ENCODE measurements at regions not wholly inside any gene's neighbourhood (a gene's known extent, or its start where the extent isn't known, plus 50 kb on each side); places are given as distances from the start of the nearest gene placed in this dataset.

GRCh38 chr1:106226550-106226949 is 829.9 kb upstream of the PRMT6 start:
- FAIRE-seq (no peak), DNase-seq (no peak)
- Histone ChIP-seq H3K27ac (ENCODE audit: low read depth in 1 of 3, low read length in 2 of 3) (no peak overlapping the region), H3K27me3 (ENCODE audit: control insufficient read depth in 3 of 3, insufficient read depth in 3 of 3, low read length in 3 of 3) (no peaks in the 10 kb centered on the region), H3K9me3 (ENCODE audit: control insufficient read depth in 2 of 2, insufficient read depth in 1 of 2, low read depth in 1 of 2, low read length in 1 of 2) (no peaks in the 10 kb centered on the region), H3K4me1 (ENCODE audit: control insufficient read depth in 3 of 3, insufficient read depth in 2 of 3, low read depth in 1 of 3, low read length in 2 of 3) (no peaks in the 10 kb centered on the region), H3K4me3 (ENCODE audit: low read depth in 1 of 3, low read length in 3 of 3) (no peak overlapping the region), H3K36me3 (ENCODE audit: control insufficient read depth in 3 of 3, insufficient read depth in 2 of 3, low read depth in 1 of 3, low read length in 3 of 3) (no peaks in the 10 kb centered on the region)
- 42 to 58% (median 55%) methylated on average over 1 of the region's 1 CpG for WGBS, 3 donors

GRCh38 chr1:106232128-106232527 is 824.3 kb upstream of the PRMT6 start:
- H3K27ac ChIP-seq (ENCODE audit: low read depth in 1 of 3, low read length in 2 of 3) = no peak overlapping the region
- FAIRE-seq (no peak), DNase-seq (no peak)
- WGBS, 3 donors = 82 to 93% (median 87%) methylated on average over 1 of the region's 1 CpG
- no peaks in the 10 kb centered on the region for H3K4me1 ChIP-seq (ENCODE audit: control insufficient read depth in 3 of 3, insufficient read depth in 2 of 3, low read depth in 1 of 3, low read length in 2 of 3)
- H3K9me3 ChIP-seq (ENCODE audit: control insufficient read depth in 2 of 2, insufficient read depth in 1 of 2, low read depth in 1 of 2, low read length in 1 of 2) = no peaks in the 10 kb centered on the region
- no peaks in the 10 kb centered on the region for H3K36me3 ChIP-seq (ENCODE audit: control insufficient read depth in 3 of 3, insufficient read depth in 2 of 3, low read depth in 1 of 3, low read length in 3 of 3)
- no peak overlapping the region for H3K4me3 ChIP-seq (ENCODE audit: low read depth in 1 of 3, low read length in 3 of 3)
- no peaks in the 10 kb centered on the region for H3K27me3 ChIP-seq (ENCODE audit: control insufficient read depth in 3 of 3, insufficient read depth in 3 of 3, low read length in 3 of 3)

GRCh38 chr1:106233511-106233910 is 823.0 kb upstream of the PRMT6 start:
- FAIRE-seq (no peak), DNase-seq (no peak)
- Histone ChIP-seq H3K4me3 (ENCODE audit: low read depth in 1 of 3, low read length in 3 of 3) (no peak overlapping the region), H3K9me3 (ENCODE audit: control insufficient read depth in 2 of 2, insufficient read depth in 1 of 2, low read depth in 1 of 2, low read length in 1 of 2) (no peaks in the 10 kb centered on the region), H3K27ac (ENCODE audit: low read depth in 1 of 3, low read length in 2 of 3) (no peak overlapping the region), H3K4me1 (ENCODE audit: control insufficient read depth in 3 of 3, insufficient read depth in 2 of 3, low read depth in 1 of 3, low read length in 2 of 3) (no peaks in the 10 kb centered on the region), H3K27me3 (ENCODE audit: control insufficient read depth in 3 of 3, insufficient read depth in 3 of 3, low read length in 3 of 3) (no peaks in the 10 kb centered on the region), H3K36me3 (ENCODE audit: control insufficient read depth in 3 of 3, insufficient read depth in 2 of 3, low read depth in 1 of 3, low read length in 3 of 3) (no peaks in the 10 kb centered on the region)
- 66 to 69% (median 67%) methylated on average over 2 of the region's 2 CpGs for WGBS, 3 donors

GRCh38 chr1:106249365-106249764 is 807.1 kb upstream of the PRMT6 start:
- Histone ChIP-seq H3K4me3 (ENCODE audit: low read depth in 1 of 3, low read length in 3 of 3) (no peak overlapping the region), H3K36me3 (ENCODE audit: control insufficient read depth in 3 of 3, insufficient read depth in 2 of 3, low read depth in 1 of 3, low read length in 3 of 3) (no peaks in the 10 kb centered on the region), H3K4me1 (ENCODE audit: control insufficient read depth in 3 of 3, insufficient read depth in 2 of 3, low read depth in 1 of 3, low read length in 2 of 3) (no peaks in the 10 kb centered on the region), H3K27me3 (ENCODE audit: control insufficient read depth in 3 of 3, insufficient read depth in 3 of 3, low read length in 3 of 3) (no peaks in the 10 kb centered on the region), H3K9me3 (ENCODE audit: control insufficient read depth in 2 of 2, insufficient read depth in 1 of 2, low read depth in 1 of 2, low read length in 1 of 2) (no peaks in the 10 kb centered on the region), H3K27ac (ENCODE audit: low read depth in 1 of 3, low read length in 2 of 3) (no peak overlapping the region)
- FAIRE-seq = no peak
- no peak for DNase-seq

- no peak for DNase-seq
- H3K27me3 ChIP-seq (ENCODE audit: control insufficient read depth in 3 of 3, insufficient read depth in 3 of 3, low read length in 3 of 3) = no peaks in the 10 kb centered on the region
- H3K9me3 ChIP-seq (ENCODE audit: control insufficient read depth in 2 of 2, insufficient read depth in 1 of 2, low read depth in 1 of 2, low read length in 1 of 2) = no peaks in the 10 kb centered on the region
- H3K27ac ChIP-seq (ENCODE audit: low read depth in 1 of 3, low read length in 2 of 3) = no peak overlapping the region
- no peak for FAIRE-seq
- H3K4me3 ChIP-seq (ENCODE audit: low read depth in 1 of 3, low read length in 3 of 3) = no peak overlapping the region
- H3K36me3 ChIP-seq (ENCODE audit: control insufficient read depth in 3 of 3, insufficient read depth in 2 of 3, low read depth in 1 of 3, low read length in 3 of 3) = no peaks in the 10 kb centered on the region
- H3K4me1 ChIP-seq (ENCODE audit: control insufficient read depth in 3 of 3, insufficient read depth in 2 of 3, low read depth in 1 of 3, low read length in 2 of 3) = no peaks in the 10 kb centered on the region
- WGBS, 3 donors = 69 to 71% (median 71%) methylated on average over 5 of the region's 5 CpGs
Measured at GRCh38 chr1:106249810-106250209, 806.7 kb upstream of the PRMT6 start.

- DNase-seq (no peak), FAIRE-seq (no peak)
- no peaks in the 10 kb centered on the region for H3K4me1 ChIP-seq (ENCODE audit: control insufficient read depth in 3 of 3, insufficient read depth in 2 of 3, low read depth in 1 of 3, low read length in 2 of 3)
- no peaks in the 10 kb centered on the region for H3K36me3 ChIP-seq (ENCODE audit: control insufficient read depth in 3 of 3, insufficient read depth in 2 of 3, low read depth in 1 of 3, low read length in 3 of 3)
- no peaks in the 10 kb centered on the region for H3K9me3 ChIP-seq (ENCODE audit: control insufficient read depth in 2 of 2, insufficient read depth in 1 of 2, low read depth in 1 of 2, low read length in 1 of 2)
- H3K27ac ChIP-seq (ENCODE audit: low read depth in 1 of 3, low read length in 2 of 3) = no peak overlapping the region
- no peak overlapping the region for H3K4me3 ChIP-seq (ENCODE audit: low read depth in 1 of 3, low read length in 3 of 3)
- H3K27me3 ChIP-seq (ENCODE audit: control insufficient read depth in 3 of 3, insufficient read depth in 3 of 3, low read length in 3 of 3) = no peaks in the 10 kb centered on the region
- 69 to 94% (median 83%) methylated on average over 1 of the region's 1 CpG for WGBS, 3 donors
Measured at GRCh38 chr1:106254748-106255147, 801.7 kb upstream of the PRMT6 start.

GRCh38 chr1:106266786-106267185 is 789.7 kb upstream of the PRMT6 start:
- FAIRE-seq (no peak), DNase-seq (no peak)
- no peak overlapping the region for H3K27ac ChIP-seq (ENCODE audit: low read depth in 1 of 3, low read length in 2 of 3)
- H3K27me3 ChIP-seq (ENCODE audit: control insufficient read depth in 3 of 3, insufficient read depth in 3 of 3, low read length in 3 of 3) = no peaks in the 10 kb centered on the region
- H3K9me3 ChIP-seq (ENCODE audit: control insufficient read depth in 2 of 2, insufficient read depth in 1 of 2, low read depth in 1 of 2, low read length in 1 of 2) = peaks cover 0 to 3% of the 10 kb centered on the region in 2 donors
- H3K36me3 ChIP-seq (ENCODE audit: control insufficient read depth in 3 of 3, insufficient read depth in 2 of 3, low read depth in 1 of 3, low read length in 3 of 3) = no peaks in the 10 kb centered on the region
- H3K4me3 ChIP-seq (ENCODE audit: low read depth in 1 of 3, low read length in 3 of 3) = no peak overlapping the region
- no peaks in the 10 kb centered on the region for H3K4me1 ChIP-seq (ENCODE audit: control insufficient read depth in 3 of 3, insufficient read depth in 2 of 3, low read depth in 1 of 3, low read length in 2 of 3)
- 53 to 56% (median 53%) methylated on average over 3 of the region's 3 CpGs for WGBS, 3 donors

- 19 to 24% (median 22%) methylated on average over 5 of the region's 5 CpGs for WGBS, 3 donors
- FAIRE-seq (no peak), DNase-seq (no peak)
- Histone ChIP-seq H3K36me3 (ENCODE audit: control insufficient read depth in 3 of 3, insufficient read depth in 2 of 3, low read depth in 1 of 3, low read length in 3 of 3) (no peaks in the 10 kb centered on the region), H3K27ac (ENCODE audit: low read depth in 1 of 3, low read length in 2 of 3) (no peak overlapping the region), H3K27me3 (ENCODE audit: control insufficient read depth in 3 of 3, insufficient read depth in 3 of 3, low read length in 3 of 3) (no peaks in the 10 kb centered on the region), H3K4me3 (ENCODE audit: low read depth in 1 of 3, low read length in 3 of 3) (no peak overlapping the region), H3K9me3 (ENCODE audit: control insufficient read depth in 2 of 2, insufficient read depth in 1 of 2, low read depth in 1 of 2, low read length in 1 of 2) (peaks cover 0 to 3% of the 10 kb centered on the region in 2 donors), H3K4me1 (ENCODE audit: control insufficient read depth in 3 of 3, insufficient read depth in 2 of 3, low read depth in 1 of 3, low read length in 2 of 3) (no peaks in the 10 kb centered on the region)
Measured at GRCh38 chr1:106268070-106268469, 788.4 kb upstream of the PRMT6 start.

GRCh38 chr1:106276871-106277270 is 779.6 kb upstream of the PRMT6 start:
- Histone ChIP-seq H3K4me1 (ENCODE audit: control insufficient read depth in 3 of 3, insufficient read depth in 2 of 3, low read depth in 1 of 3, low read length in 2 of 3) (no peaks in the 10 kb centered on the region), H3K27me3 (ENCODE audit: control insufficient read depth in 3 of 3, insufficient read depth in 3 of 3, low read length in 3 of 3) (no peaks in the 10 kb centered on the region), H3K27ac (ENCODE audit: low read depth in 1 of 3, low read length in 2 of 3) (no peak overlapping the region), H3K4me3 (ENCODE audit: low read depth in 1 of 3, low read length in 3 of 3) (no peak overlapping the region), H3K36me3 (ENCODE audit: control insufficient read depth in 3 of 3, insufficient read depth in 2 of 3, low read depth in 1 of 3, low read length in 3 of 3) (no peaks in the 10 kb centered on the region), H3K9me3 (ENCODE audit: control insufficient read depth in 2 of 2, insufficient read depth in 1 of 2, low read depth in 1 of 2, low read length in 1 of 2) (no peaks in the 10 kb centered on the region)
- 58 to 77% (median 60%) methylated on average over 1 of the region's 1 CpG for WGBS, 3 donors
- no peak for FAIRE-seq
- no peak for DNase-seq
